Osteocyte (in vitro differentiated cells): ENCODE measurements at regions not wholly inside any gene's neighbourhood (a gene's known extent, or its start where the extent isn't known, plus 50 kb on each side); places are given as distances from the start of the nearest gene placed in this dataset.
"Not testable (repeated sequence)": the region's sequence is repeated elsewhere in the genome, so short reads cannot be mapped to it uniquely, and the experiment has no call there.

Experiments used
- DNase-seq: peaks from one replicate; pipeline ENCODE4 v3.0.0; 2021; ENCODE audit warnings: mixed read lengths; ENCODE audit not compliant: unreplicated experiment; ENCODE audit errors: extremely low spot score
- H3K27ac Mint-ChIP-seq: one replicate; pipeline ENCODE4 v1.8.0; 2021; ENCODE audit warnings: mild to moderate bottlenecking, mixed read lengths; ENCODE audit not compliant: unreplicated experiment
- H3K27me3 Mint-ChIP-seq: one replicate; pipeline ENCODE4 v1.8.0; 2021; ENCODE audit warnings: mixed read lengths; ENCODE audit not compliant: unreplicated experiment
- H3K36me3 Mint-ChIP-seq: one replicate; pipeline ENCODE4 v1.8.0; 2021; ENCODE audit warnings: mixed read lengths; ENCODE audit not compliant: unreplicated experiment
- H3K4me1 Mint-ChIP-seq: one replicate; pipeline ENCODE4 v1.8.0; 2021; ENCODE audit warnings: mixed read lengths; ENCODE audit not compliant: unreplicated experiment
- H3K4me3 Mint-ChIP-seq: one replicate; pipeline ENCODE4 v1.8.0; 2021; ENCODE audit warnings: mild to moderate bottlenecking, moderate library complexity, mixed read lengths; ENCODE audit not compliant: unreplicated experiment
- H3K9me3 Mint-ChIP-seq: one replicate; pipeline ENCODE4 v1.8.0; 2021; ENCODE audit warnings: mixed read lengths; ENCODE audit not compliant: unreplicated experiment
- CTCF ChIP-seq: fragments of 200-600 bp; sonication (generic); IDR thresholded peaks from 2 replicates; pipeline ENCODE4 v1.5.0; 2021; ENCODE audit warnings: antibody characterized with exemption, mild to moderate bottlenecking, moderate library complexity

- Mint-ChIP-seq H3K27ac (no peak overlapping the region), H3K27me3 (no peaks in the 10 kb centered on the region), H3K36me3 (no peaks in the 10 kb centered on the region), H3K4me1 (no peaks in the 10 kb centered on the region), H3K9me3 (peaks cover 30% of the 10 kb centered on the region), H3K4me3 (no peak overlapping the region)
- no peak for TF ChIP-seq CTCF
- no peak for DNase-seq
These were observed 441.0 kb upstream of the ERCC4 start for GRCh38 chr16:13478991-13479390.

- TF ChIP-seq CTCF: no peak
- Mint-ChIP-seq H3K27me3 (no peaks in the 10 kb centered on the region), H3K4me1 (no peaks in the 10 kb centered on the region), H3K9me3 (peaks cover 31% of the 10 kb centered on the region), H3K4me3 (no peak overlapping the region), H3K27ac (no peak overlapping the region), H3K36me3 (no peaks in the 10 kb centered on the region)
- DNase-seq: no peak
These were observed 440.4 kb upstream of the ERCC4 start for GRCh38 chr16:13479549-13479948.

GRCh38 chr16:13480801-13481200 is 439.2 kb upstream of the ERCC4 start:
- no peaks in the 10 kb centered on the region for H3K27me3 Mint-ChIP-seq
- no peak for TF ChIP-seq CTCF
- no peak overlapping the region for H3K4me3 Mint-ChIP-seq
- H3K36me3 Mint-ChIP-seq: no peaks in the 10 kb centered on the region
- no peak for DNase-seq
- H3K9me3 Mint-ChIP-seq: peaks cover 31% of the 10 kb centered on the region
- no peak overlapping the region for H3K27ac Mint-ChIP-seq
- H3K4me1 Mint-ChIP-seq: no peaks in the 10 kb centered on the region

GRCh38 chr16:13483121-13483520 is 436.8 kb upstream of the ERCC4 start:
- no peak for DNase-seq
- Mint-ChIP-seq H3K4me1 (no peaks in the 10 kb centered on the region), H3K27ac (no peak overlapping the region), H3K9me3 (peaks cover 30% of the 10 kb centered on the region), H3K36me3 (no peaks in the 10 kb centered on the region), H3K4me3 (no peak overlapping the region), H3K27me3 (no peaks in the 10 kb centered on the region)
- TF ChIP-seq CTCF: no peak

- H3K9me3 Mint-ChIP-seq: peaks cover 27% of the 10 kb centered on the region
- not testable (repeated sequence) for H3K27ac Mint-ChIP-seq, DNase-seq
These were observed 430.5 kb upstream of the ERCC4 start for GRCh38 chr16:13489416-13489815.

GRCh38 chr16:13492046-13492445 is 427.9 kb upstream of the ERCC4 start:
- no peaks in the 10 kb centered on the region for H3K36me3 Mint-ChIP-seq
- H3K27ac Mint-ChIP-seq: no peak overlapping the region
- no peak for DNase-seq
- H3K9me3 Mint-ChIP-seq: peaks cover 15% of the 10 kb centered on the region
- H3K4me1 Mint-ChIP-seq: no peaks in the 10 kb centered on the region
- H3K27me3 Mint-ChIP-seq: no peaks in the 10 kb centered on the region
- no peak for TF ChIP-seq CTCF
- no peak overlapping the region for H3K4me3 Mint-ChIP-seq

More at GRCh38 chr16:13489416-13489815, 430.5 kb upstream of the ERCC4 start:
- H3K4me1 Mint-ChIP-seq, H3K4me3 Mint-ChIP-seq, H3K27me3 Mint-ChIP-seq, H3K36me3 Mint-ChIP-seq: not testable (repeated sequence)
